GM21526 (cell line): ENCODE measurements at regions not wholly inside any gene's neighbourhood (a gene's known extent, or its start where the extent isn't known, plus 50 kb on each side); places are given as distances from the start of the nearest gene placed in this dataset.

ENCODE experiments used
- ATAC-seq: cut with Tn5 transposase; IDR thresholded peaks from one replicate; pipeline ENCODE4 v1.9.1; 2021; ENCODE audit warnings: moderate library complexity; ENCODE audit not compliant: unreplicated experiment, low FRiP score

DNA sequence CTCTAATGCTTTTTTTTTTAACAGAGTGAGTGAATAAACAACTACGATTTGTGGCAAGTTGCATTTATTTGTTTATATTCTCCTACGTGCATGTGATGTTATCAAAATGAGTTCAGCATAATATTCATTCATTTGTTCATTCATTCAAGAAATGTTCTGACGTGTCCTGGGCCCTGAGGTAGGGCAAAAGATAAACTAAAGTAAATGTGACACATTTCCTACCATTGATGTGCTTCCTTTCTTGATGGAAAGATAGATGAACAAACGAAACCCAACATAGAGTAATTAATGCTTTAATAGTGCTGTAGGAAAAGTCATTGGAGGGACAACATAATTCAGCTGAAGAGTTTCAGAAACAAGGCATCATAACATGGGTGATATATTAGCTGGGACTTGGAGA lies 261.5 kb upstream of the KCNMB2 start:
- ATAC-seq = no peak

DNA sequence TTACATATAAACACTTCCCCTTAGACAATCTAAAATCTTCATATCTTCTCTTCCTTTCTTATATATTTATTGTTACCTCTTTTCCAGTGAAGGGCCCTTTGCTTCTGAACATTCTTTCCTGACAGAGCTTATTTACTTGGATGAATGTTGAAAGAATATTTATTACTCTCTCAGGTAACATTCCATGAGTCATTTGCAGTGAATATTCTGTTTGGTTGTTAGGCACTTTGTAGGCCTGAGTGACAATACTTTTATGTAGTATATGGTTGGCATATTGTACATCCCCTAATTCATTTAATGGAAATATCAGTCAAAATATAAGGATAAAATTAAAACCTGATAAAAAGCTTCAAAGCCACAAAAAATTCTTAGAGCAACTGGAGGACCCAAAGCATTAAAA lies 260.9 kb upstream of the KCNMB2 start:
- ATAC-seq = no peak

DNA sequence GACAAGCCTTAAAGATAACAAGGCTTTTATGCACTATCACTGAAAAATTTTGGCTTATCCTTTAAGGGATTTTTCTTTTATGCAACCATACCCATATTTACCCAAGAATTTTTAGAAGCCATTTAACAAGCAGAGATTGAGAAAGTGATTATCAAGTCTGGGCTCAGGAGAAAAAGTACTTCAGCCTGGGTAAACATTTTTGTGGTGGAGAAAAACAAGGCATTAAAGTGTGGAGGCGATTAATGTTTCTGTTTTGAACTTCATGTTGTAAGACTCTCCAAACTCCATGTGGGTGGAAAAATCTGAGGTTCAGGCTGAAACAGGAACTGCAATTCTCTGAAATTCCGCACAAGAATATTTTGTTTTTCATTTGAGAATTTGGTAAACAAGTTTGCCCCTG lies 260.4 kb upstream of the KCNMB2 start:
- ATAC-seq = no peak

DNA sequence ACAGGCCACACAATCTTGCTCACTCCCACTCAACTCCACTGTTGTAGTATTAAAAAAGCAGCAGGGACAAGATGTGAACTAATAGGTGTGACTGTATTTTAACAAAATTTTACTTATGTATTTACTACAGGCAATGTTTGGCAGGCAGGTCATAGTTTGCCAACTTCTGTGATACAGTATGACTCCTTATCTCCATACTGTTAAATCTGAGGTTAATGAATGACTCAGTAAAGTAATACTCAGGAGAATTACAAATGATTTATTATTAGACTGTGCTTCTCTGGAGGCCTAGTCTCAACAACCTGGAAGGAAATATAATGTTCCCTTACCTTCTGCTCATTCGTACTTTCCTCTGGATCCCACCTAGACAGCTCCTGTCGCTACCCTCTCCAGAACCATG lies 258.6 kb upstream of the KCNMB2 start:
- ATAC-seq = no peak

DNA sequence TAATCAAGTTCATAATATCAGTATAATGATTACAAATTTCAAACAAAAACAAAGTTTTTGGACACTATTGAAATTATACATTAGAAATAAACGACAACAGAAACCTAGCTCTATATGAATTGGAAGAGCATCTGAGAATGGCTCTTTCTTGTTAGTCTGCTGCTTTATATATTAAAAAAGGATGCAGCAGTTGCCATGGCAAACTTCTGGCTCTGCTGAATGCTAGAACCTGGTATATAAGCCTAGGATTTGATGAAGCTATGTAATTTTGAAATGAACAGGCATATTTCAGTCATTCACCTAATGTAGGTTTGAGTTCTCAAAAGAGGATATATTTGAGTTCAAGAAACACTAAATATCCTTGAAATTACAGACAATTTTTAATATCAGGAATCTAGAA lies 252.7 kb upstream of the KCNMB2 start:
- no peak for ATAC-seq

DNA sequence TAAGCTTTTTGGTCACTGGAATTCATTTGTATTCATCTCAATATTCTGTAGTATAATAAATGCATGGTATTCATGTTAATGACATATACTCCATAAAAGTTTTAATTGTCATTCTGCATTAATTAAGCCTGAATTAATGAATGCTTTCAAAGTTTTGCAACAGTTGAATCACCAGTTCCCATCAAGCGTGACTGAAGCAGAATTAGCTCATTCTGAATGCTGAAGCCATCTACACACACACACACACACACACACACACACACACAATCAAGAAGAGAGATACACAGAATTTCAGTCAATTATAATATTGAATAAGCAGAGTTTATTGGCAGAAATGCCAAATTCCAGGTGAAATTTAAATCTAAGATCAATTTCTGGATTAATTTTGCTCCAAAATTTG lies 252.1 kb upstream of the KCNMB2 start:
- ATAC-seq = no peak

DNA sequence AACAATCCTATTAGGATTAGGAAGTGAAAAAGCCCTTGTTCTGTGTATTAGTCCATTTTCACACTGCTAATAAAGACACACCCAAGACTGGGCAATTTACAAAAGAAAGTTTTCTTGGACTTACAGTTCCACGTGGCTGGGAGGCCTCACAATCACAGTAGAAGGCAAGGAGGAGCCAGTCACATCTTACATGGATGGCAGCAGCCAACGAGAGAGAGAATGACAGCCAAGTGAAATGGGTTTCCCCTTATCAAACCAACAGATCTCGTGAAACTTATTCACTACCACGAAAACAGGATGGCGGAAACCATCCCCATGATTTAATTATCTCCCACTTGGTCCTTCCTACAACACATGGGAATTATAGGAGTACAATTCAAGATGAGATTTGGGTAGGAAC lies 248.2 kb upstream of the KCNMB2 start:
- no peak for ATAC-seq

DNA sequence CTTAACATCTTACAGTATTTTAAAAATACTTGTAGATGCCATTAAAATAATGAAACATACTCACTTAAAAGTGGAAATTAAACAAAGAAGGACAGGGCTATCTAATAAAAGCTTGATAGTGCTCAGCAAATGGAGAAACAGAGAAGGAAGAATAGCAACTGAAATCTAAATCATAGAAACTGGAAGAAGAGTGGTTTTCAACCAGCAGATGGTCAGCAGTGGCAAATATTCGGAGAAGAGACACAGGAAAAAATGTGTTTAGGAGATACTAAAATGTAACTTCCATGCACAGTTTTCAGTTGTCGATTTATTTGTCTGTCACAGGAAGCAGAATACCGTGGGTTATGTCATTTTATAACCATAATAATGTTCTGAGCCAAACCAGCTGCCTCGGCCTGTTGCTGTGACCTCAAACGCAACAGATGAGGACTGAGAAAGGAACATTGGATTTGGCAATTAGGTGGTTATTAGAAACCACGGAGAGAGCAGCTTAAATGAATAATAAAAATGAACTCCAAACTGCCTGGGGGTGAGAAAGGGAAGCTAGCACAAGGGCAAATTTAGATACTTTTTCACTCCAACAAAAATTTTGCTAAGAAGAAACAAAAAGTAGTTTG lies 246.6 kb upstream of the KCNMB2 start:
- ATAC-seq = no peak

DNA sequence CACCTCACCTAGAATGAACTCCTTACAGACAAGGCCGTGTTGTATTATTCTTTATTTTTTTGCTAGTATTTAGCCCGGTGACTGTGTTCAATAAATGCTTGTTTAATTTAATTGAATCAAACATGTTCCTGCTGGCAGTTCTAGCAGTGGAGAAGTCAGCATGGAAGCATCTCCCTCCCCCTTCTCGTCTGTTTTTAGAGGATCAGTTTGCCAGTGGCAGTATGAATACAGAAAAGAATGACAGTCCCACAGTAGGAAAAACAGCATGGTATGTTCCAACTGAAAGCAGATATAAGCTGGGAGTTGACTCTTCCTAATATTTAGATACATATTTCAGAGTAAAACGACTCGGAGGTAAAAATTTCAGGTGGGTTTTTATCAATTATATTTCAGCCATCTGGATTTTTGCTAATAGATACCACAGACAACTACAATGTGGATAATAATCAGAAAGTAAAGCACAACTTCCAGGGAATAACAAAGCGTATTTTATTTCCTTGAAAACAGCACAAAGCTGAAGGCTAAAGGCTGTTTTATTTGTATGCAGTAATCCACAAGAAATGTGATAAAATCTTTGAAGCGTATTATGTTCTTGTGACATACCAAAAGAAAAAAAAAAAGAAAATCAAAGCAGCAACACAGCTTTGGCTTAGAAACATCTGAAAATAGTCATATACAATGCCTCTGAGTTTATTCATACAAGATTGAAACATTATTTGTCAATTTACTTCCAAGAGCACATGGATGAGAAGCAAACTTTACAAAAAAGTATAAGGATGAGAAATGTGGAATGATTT lies 244.5 kb upstream of the KCNMB2 start:
- ATAC-seq = no peak

DNA sequence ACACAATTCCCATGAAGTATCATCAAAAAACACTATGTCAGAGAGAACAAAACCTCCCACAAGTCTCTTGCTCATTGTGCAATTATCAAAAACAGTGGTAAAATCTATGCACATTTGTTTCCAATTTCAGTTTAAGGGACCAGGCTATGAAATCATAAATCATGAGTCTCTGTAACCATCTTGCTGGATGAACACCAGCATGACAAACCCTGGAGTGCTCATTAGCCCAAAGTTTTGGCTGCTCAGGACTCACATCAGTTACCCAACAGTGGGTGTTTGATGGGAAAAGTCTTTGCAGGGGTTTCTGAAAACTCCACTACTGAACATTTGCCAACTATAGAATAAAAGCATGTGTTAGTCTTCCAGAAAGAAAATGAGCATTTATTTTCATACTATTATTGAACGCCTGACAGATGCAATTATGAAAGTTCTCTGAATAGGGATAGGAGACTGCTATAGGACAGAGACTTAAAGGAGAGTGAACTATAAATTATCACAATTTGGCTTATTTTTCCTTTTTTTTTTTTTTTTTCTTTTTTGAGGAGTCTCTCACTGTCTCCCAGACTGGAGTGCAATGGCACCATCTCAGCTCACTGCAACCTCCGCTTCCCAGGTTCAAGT lies 240.8 kb upstream of the KCNMB2 start:
- ATAC-seq = no peak

DNA sequence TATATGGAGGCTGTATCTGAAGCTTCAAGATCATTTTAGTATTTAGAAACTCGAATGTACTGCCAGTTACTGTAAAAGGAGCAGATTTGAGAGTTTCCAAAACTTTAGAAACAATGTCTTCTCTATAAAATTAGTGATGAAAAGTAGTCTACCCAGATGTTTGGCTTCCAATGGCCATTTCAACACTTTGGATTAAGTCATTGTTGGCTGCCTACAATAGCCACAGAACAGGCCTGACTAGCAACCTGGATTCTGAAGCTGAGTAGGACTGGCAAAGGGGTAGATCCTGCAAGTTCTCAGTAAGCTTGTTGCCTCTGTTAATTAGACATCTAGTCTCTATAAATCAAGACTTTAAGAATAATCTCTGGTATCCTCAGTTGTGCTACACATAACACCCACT lies 239.0 kb upstream of the KCNMB2 start:
- ATAC-seq = no peak

DNA sequence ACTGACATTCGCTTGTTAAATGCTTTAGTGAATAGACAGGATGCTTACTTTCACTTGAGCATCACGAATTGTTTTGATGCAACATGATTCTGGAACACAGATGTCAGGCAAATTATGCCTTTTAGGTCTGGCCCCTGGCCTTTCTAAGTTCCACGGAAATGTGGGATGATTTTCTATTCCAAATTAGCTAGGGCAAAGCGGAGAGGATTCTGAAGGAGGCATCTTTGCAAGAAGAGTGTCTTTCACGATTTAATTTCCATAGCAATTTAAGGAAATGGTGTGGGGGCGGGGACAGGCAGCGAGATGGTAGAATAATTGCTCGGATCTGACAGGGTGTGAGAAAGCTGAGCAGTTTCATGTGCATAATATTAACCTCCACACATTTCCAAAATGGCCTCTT lies 238.5 kb upstream of the KCNMB2 start:
- ATAC-seq = no peak

DNA sequence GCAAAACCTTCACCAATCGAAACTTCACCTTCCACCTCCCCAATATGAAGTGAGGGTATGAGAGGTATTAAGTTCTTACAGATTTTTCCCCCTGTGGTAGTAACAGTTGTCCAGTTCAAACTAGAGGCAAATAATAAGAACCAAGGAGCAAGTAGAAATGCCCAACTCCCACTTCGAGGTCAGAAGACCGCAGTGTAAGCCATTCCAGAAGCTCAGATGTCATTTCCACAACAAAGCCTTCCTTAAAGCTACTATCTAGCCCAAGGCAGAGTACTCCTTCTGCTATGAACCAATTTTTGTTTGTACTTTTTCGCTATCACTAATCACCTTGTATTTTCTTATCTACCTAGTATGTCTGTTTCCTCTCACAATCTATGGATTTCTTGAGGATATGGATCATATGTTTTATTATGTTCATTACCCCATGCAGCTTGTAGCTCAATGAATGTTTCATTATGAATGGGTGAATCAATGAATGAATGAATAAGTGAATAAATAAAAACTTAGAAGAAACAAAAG lies 235.7 kb upstream of the KCNMB2 start:
- ATAC-seq = no peak

DNA sequence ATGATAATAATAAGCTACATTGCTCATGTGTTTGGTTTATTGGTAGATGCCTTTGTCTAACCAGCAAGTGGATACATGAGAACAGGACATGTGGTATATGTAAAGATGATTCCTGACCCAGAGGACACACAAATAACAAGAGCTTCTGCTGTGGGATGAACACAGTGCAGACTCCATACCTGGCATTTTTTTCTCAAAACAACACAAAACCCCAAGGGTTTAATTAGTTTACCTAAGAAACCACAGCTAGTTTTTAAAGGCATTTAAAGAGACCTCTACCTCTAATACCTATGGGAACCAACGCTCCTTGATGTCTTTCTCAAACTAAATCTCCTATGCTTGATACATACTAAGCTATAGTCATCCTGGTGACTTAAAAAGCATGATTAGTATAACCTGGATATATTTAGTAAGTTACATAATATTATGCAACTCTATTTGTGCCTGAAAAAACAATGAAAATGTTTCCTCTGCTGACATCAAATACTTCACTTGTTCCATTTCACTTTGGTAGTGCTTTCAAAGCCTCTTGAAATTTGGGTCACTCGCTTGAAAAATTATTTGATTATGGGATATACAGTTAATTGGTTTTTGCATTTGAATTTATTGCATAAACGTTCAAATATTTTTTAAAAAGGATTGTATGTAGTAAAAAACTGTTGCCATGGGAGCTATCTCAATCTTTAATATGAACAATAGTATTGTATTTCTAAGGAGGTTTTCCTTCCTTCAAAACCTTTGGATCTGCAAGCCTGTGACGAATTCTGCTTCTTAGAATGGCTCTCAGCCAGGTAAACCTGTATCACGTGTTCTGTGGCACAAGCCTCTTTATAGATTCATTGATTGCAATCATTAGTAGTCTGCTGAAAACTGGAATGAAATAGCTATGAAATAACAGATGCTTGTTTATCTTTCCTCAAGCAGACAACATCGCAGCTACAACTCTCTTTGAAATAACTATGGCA lies 233.0 kb upstream of the KCNMB2 start:
- ATAC-seq = no peak

DNA sequence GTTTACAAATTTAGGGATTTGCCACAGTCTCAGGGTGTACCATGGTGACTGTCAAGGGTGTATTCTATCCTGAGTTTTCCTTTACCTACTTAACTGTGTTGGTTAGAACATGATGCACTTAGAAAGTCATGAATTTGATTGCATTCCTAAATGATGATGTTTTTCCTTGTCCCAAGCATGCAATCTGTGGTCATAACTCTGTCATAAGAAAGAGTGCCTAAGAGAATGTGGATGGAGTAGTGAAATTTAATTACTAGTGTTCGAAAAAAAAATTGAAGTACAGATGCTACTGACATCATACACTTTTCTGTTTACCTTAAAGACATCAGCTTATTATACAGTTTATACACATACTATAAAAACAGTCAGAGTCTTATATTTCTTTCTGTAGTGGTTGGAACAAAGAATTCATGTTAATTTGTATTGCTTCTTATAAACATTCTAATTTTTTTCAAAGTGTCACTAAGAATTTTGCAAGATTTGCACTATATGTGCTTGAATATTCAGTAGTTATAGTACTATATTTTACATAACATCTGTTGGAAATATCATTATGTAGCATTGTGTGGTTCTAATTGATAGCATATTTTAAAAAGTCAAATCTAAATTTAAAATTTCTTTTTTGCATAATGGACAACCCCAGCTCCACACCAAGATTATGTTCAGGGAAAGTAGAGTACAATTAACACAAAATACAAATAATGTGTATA lies 231.3 kb upstream of the KCNMB2 start:
- ATAC-seq = no peak

DNA sequence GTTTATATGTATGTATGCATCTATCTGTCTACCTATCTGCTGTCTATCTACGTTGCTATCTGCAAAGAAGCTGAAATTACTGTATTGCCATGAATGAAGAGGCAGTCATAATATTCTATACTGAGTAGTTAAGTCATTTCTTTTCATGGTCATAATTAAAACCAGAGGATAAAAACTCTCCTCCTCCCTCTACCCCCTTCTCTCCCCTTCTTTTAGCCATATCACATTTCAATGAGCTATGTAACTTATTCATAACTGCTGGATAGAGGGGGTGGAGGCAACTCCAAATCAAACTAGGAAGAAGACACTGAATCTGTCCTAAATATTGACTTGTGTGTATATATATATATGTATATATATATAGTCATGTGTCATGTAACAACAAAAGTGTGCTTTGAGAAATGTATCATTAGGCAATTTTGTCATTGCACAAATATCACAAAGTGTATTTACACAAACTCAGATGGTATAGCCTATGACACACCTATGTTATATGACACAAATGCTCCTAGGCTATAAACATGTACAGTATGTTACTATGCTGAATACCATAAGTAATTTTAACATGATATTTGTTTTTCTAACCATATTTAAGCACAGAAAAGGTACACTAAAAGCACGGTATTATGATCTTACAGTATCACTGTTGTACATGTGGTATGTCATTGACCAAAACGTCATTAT lies 229.7 kb upstream of the KCNMB2 start:
- no peak for ATAC-seq

DNA sequence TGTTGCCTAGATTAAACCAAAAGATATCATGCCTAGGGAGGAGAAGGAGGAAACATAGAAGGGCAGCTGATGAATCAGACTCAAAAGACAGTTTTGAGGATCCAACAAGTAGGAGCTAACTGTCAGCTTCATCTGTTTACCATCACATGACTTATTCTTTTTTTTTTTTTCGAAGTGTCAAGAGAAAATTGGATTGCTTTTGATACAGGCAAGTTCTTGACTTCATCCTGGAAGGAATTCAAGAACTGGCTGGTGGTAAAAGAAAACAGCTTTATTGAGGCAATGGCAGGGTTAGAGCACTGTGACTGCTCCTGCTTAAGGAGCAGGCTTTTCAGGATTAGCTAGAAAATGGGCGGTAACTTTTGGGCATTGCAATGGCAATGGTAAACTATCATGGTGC lies 227.5 kb upstream of the KCNMB2 start:
- ATAC-seq = no peak

DNA sequence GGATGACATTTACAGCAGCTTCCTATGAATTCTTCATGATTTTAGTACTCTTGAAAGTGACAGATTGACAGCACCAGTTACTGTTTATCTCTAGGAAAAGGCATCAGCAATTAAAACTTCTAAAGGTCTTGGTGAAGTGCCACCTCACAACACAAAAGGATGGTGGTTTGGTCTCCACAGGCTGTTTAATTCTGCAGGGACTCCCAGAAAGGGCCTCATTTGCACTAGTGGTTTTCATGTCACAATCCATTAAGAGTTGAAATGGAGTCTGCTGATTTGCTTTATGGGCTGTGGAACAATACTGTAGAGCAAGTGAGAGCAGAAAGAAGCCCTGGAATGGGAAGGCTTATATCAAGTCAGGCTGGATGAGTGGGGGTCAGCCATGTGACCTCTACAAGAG lies 225.3 kb upstream of the KCNMB2 start:
- no peak for ATAC-seq

DNA sequence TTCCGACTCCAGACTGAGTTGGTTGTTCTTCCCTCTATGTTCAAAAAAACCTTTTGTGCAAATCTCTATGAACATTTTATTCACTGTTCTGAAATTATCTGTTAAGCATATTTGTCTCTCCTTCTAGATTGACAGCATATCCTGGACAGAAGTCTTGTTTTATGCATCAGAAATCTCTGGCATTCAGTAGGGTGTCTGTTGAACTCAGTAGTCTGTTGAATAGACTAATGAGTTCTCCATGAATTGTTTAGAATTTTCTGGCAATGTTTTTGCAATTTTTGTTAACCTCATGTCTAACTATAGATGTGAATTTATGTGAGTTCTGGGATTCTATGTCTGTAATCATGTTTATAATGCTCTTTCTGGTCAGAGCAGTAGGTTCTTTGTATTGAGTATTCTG lies 222.5 kb upstream of the KCNMB2 start:
- no peak for ATAC-seq

DNA sequence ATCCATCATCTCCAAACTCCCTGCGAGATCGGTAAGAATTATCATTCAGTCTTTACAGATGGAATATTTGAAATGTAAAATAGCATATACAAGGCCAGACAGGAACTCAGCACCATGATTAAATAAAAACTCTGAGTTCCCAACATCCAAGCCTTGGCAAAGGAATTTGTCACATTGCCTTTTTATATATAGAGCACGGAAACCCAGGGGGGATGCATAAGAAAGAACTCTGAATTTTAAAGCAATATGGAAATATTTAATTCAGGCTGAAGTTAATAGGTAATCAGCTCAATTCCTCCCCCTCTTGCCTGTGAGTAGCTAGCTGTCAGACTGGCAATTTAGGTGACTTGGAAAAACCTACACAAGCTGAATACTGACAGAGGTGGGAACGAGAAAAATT lies 217.9 kb upstream of the KCNMB2 start:
- no peak for ATAC-seq
